CD4-positive, CD25-positive, alpha-beta regulatory T cell (primary cell): ENCODE measurements at regions not wholly inside any gene's neighbourhood (a gene's known extent, or its start where the extent isn't known, plus 50 kb on each side); places are given as distances from the start of the nearest gene placed in this dataset.

ENCODE experiments used
- ATAC-seq, 2 donors: fragments of 150-1000 bp; cut with Tn5 transposase; one replicate each; pipeline ENCODE4 v1.10.0; 2021; ENCODE audit warnings: low read depth in 2 of 2, moderate number of reproducible peaks in 2 of 2, moderate library complexity in 1 of 2
- DNase-seq, 3 donors: peaks; one replicate each; pipeline versions ENCODE4 v3.0.0 to v3.0.0-alpha.2; 2012 to 2022; ENCODE audit warnings: mixed read lengths in 1 of 3
- H3K27ac ChIP-seq: one replicate; pipeline ENCODE4 v1.7.0; 2013; ENCODE audit warnings: mild to moderate bottlenecking, low read length; ENCODE audit not compliant: insufficient read depth, poor library complexity, severe bottlenecking
- H3K27me3 ChIP-seq: one replicate; pipeline ENCODE4 v1.7.0; 2013; ENCODE audit warnings: low read length; ENCODE audit not compliant: control insufficient read depth, insufficient read depth
- H3K36me3 ChIP-seq: one replicate; pipeline ENCODE4 v1.7.0; 2013; ENCODE audit warnings: mild to moderate bottlenecking, low read length, moderate library complexity; ENCODE audit not compliant: control insufficient read depth, insufficient read depth
- H3K4me1 ChIP-seq: 2 replicates; pipeline ENCODE4 v1.7.0; 2013; ENCODE audit warnings: mild to moderate bottlenecking, low read length; ENCODE audit not compliant: insufficient read depth, control insufficient read depth, poor library complexity, severe bottlenecking
- H3K4me3 ChIP-seq: one replicate; pipeline ENCODE4 v1.7.0; 2013; ENCODE audit warnings: low read depth, mild to moderate bottlenecking, low read length, moderate library complexity
- H3K9me3 ChIP-seq, 2 experiments: 1 replicate in 1 of 2; 2 replicates in 1 of 2; pipeline ENCODE4 v1.7.0; 2013; ENCODE audit warnings: low read length in 2 of 2, mild to moderate bottlenecking in 1 of 2, moderate library complexity in 1 of 2; ENCODE audit not compliant: control insufficient read depth in 2 of 2
- H3K27ac Mint-ChIP-seq, 3 donors: one replicate each; pipeline ENCODE4 v1.8.0; 2020 to 2022; ENCODE audit warnings: mild to moderate bottlenecking in 3 of 3, mixed read lengths in 3 of 3, moderate library complexity in 2 of 3
- H3K27me3 Mint-ChIP-seq: one replicate; pipeline ENCODE4 v1.8.0; 2022; ENCODE audit warnings: mild to moderate bottlenecking, mixed read lengths
- H3K36me3 Mint-ChIP-seq: one replicate; pipeline ENCODE4 v1.8.0; 2020; ENCODE audit warnings: mixed read lengths
- H3K4me1 Mint-ChIP-seq, 4 donors: one replicate each; pipeline ENCODE4 v1.8.0; 2020 to 2022; ENCODE audit warnings: mixed read lengths in 4 of 4, mild to moderate bottlenecking in 1 of 4
- H3K4me3 Mint-ChIP-seq, 4 donors: one replicate each; pipeline ENCODE4 v1.8.0; 2020 to 2022; ENCODE audit warnings: mild to moderate bottlenecking in 4 of 4, mixed read lengths in 4 of 4, moderate library complexity in 3 of 4
- H3K9me3 Mint-ChIP-seq, 7 donors: one replicate each; pipeline ENCODE4 v1.8.0; 2020 to 2022; ENCODE audit warnings: mixed read lengths in 7 of 7, mild to moderate bottlenecking in 3 of 7, moderate library complexity in 2 of 7

DNA sequence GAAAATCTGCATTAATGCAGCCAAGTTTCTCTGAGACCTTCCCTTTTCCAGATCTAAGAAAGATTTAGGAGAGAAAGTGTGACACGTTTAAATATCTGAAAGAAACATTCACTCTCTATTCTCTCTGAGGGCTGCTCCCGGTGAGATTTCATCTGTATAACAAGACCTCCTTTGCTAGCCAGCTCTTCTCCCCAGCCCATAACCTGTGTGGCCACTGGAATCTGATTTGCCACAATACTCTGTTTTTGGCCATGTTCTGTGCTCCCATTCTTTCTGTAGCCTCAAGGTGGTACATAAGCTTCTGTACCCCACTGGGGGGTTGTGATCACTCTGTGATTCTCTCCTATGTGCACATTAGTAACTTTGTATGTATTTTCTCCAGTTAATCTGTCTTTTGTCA is 291.0 kb upstream of the SEMA6A start:
- no peaks in the 10 kb centered on the region for H3K36me3 ChIP-seq
- ATAC-seq, result no peak
- H3K9me3 Mint-ChIP-seq, result peaks cover 0 to 14% (median 4%) of the 10 kb centered on the region in 7 donors

GRCh38 chr5:116864838-116865190 is 290.2 kb upstream of the SEMA6A start:
- no peaks in the 10 kb centered on the region for H3K27me3 Mint-ChIP-seq
- ATAC-seq, result no peak
- H3K9me3 Mint-ChIP-seq, result peaks cover 0 to 10% (median 4%) of the 10 kb centered on the region in 7 donors
- H3K4me3 Mint-ChIP-seq, result no peak overlapping the region
- H3K9me3 ChIP-seq, result no peaks in the 10 kb centered on the region
- no peaks in the 10 kb centered on the region for H3K27me3 ChIP-seq
- H3K4me1 Mint-ChIP-seq, result no peaks in the 10 kb centered on the region
- H3K36me3 ChIP-seq, result no peaks in the 10 kb centered on the region
- no peak overlapping the region for H3K27ac ChIP-seq
- H3K36me3 Mint-ChIP-seq, result no peaks in the 10 kb centered on the region
- H3K4me3 ChIP-seq, result no peak overlapping the region
- H3K4me1 ChIP-seq, result no peaks in the 10 kb centered on the region
- no peak overlapping the region for H3K27ac Mint-ChIP-seq
- no peak for DNase-seq

More for the DNA sequence above, 291.0 kb upstream of the SEMA6A start:
- Histone ChIP-seq H3K27me3 (no peaks in the 10 kb centered on the region), H3K4me3 (no peak overlapping the region), H3K9me3 (no peaks in the 10 kb centered on the region), H3K27ac (no peak overlapping the region), H3K4me1 (no peaks in the 10 kb centered on the region)
- DNase-seq, result no peak
- no peaks in the 10 kb centered on the region for H3K36me3 Mint-ChIP-seq
- no peaks in the 10 kb centered on the region for H3K4me1 Mint-ChIP-seq
- H3K27ac Mint-ChIP-seq, result no peak overlapping the region
- no peak overlapping the region for H3K4me3 Mint-ChIP-seq
- no peaks in the 10 kb centered on the region for H3K27me3 Mint-ChIP-seq

- H3K27ac Mint-ChIP-seq, result no peak overlapping the region
- no peak overlapping the region for H3K4me3 ChIP-seq
- H3K4me1 ChIP-seq, result no peaks in the 10 kb centered on the region
- no peaks in the 10 kb centered on the region for H3K27me3 Mint-ChIP-seq
- no peaks in the 10 kb centered on the region for H3K36me3 ChIP-seq
- ATAC-seq (no peak), DNase-seq (no peak)
- no peak overlapping the region for H3K27ac ChIP-seq
- no peaks in the 10 kb centered on the region for H3K9me3 ChIP-seq
- no peaks in the 10 kb centered on the region for H3K27me3 ChIP-seq
- H3K9me3 Mint-ChIP-seq, result peaks cover 0 to 8% (median 4%) of the 10 kb centered on the region in 7 donors
- H3K4me1 Mint-ChIP-seq, result no peaks in the 10 kb centered on the region
- H3K36me3 Mint-ChIP-seq, result no peaks in the 10 kb centered on the region
- no peak overlapping the region for H3K4me3 Mint-ChIP-seq
Measured at GRCh38 chr5:116864157-116864837, 289.7 kb upstream of the SEMA6A start.

DNA sequence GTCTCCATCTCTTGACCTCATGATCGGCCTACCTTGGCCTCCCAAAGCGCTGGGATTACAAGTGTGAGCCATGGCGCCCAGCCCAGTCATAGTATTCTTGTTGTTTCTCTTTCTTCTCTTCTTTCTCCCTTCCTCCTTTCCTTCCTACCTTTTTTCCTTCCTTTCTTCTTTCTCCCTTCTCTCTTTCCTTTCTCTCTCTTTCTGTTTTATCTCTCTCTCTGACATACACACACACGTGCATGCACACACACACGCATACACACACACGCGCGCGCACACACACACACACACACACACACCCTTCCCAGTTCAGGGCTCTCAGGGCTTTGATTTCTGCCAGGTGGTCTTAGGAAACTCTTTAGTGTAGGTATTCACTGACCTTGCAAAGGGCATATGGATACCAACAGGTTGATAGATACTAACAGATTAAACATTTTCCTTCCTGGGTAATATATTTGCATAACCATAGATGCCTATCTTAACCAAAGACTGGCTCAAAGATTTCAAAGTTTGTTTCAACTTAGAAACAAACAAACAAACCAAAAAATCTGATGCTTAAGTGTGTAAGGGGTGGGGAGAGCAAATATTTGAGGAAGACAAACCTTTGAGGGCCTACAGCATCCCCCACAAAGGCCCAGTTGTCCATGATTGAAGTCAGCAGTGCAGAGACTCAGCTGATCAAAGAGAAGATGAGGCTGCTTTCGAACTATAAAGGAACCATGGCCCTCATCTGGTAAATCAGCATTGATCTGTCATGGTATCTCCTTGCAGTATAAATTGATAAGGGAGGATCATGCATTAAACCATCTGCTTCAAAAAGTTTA is 288.2 kb upstream of the SEMA6A start:
- no peak overlapping the region for H3K27ac Mint-ChIP-seq
- H3K4me1 Mint-ChIP-seq, result no peaks in the 10 kb centered on the region
- H3K27me3 Mint-ChIP-seq, result no peaks in the 10 kb centered on the region
- Histone ChIP-seq H3K27me3 (no peaks in the 10 kb centered on the region), H3K27ac (no peak overlapping the region), H3K4me1 (no peaks in the 10 kb centered on the region), H3K36me3 (no peaks in the 10 kb centered on the region), H3K9me3 (no peaks in the 10 kb centered on the region), H3K4me3 (no peak overlapping the region)
- ATAC-seq (no peak), DNase-seq (no peak)
- H3K4me3 Mint-ChIP-seq, result no peak overlapping the region
- no peaks in the 10 kb centered on the region for H3K36me3 Mint-ChIP-seq
- peaks cover 0 to 7% (median 4%) of the 10 kb centered on the region in 7 donors for H3K9me3 Mint-ChIP-seq

GRCh38 chr5:116861666-116862065 is 287.0 kb upstream of the SEMA6A start:
- H3K9me3 ChIP-seq, result no peaks in the 10 kb centered on the region
- Mint-ChIP-seq H3K36me3 (no peaks in the 10 kb centered on the region), H3K27me3 (no peaks in the 10 kb centered on the region), H3K4me1 (no peaks in the 10 kb centered on the region), H3K27ac (no peak overlapping the region), H3K9me3 (peaks cover 0 to 6% (median 4%) of the 10 kb centered on the region in 7 donors), H3K4me3 (no peak overlapping the region)
- H3K36me3 ChIP-seq, result no peaks in the 10 kb centered on the region
- ATAC-seq (no peak), DNase-seq (no peak)
- H3K4me1 ChIP-seq, result no peaks in the 10 kb centered on the region
- H3K4me3 ChIP-seq, result no peak overlapping the region
- no peak overlapping the region for H3K27ac ChIP-seq
- H3K27me3 ChIP-seq, result no peaks in the 10 kb centered on the region

DNA sequence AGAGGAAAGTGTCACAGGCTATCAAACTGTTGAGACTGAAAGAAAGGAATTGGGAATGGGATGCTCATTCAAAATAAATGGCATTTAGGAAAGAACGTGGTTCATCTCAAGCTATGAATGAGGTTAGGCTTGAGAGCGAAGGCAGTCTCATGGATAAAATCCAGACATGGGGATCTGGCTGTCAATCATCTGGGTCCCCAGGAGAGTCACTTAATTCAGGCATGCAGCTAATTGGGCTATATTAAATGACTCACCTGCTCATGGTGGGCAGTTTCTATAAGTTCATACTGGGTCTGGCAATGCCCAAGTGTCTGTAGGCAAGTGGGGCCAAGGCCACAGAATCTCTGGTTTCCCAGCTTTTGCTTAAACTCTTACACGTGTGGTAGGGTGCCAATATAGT is 286.5 kb upstream of the SEMA6A start:
- no peak overlapping the region for H3K27ac ChIP-seq
- H3K9me3 Mint-ChIP-seq, result peaks cover 0 to 6% (median 4%) of the 10 kb centered on the region in 7 donors
- H3K36me3 ChIP-seq, result no peaks in the 10 kb centered on the region
- H3K27ac Mint-ChIP-seq, result no peak overlapping the region
- H3K4me1 ChIP-seq, result no peaks in the 10 kb centered on the region
- no peaks in the 10 kb centered on the region for H3K27me3 ChIP-seq
- H3K4me3 Mint-ChIP-seq, result no peak overlapping the region
- H3K4me1 Mint-ChIP-seq, result no peaks in the 10 kb centered on the region
- no peaks in the 10 kb centered on the region for H3K9me3 ChIP-seq
- no peaks in the 10 kb centered on the region for H3K27me3 Mint-ChIP-seq
- H3K4me3 ChIP-seq, result no peak overlapping the region
- ATAC-seq (no peak), DNase-seq (no peak)
- no peaks in the 10 kb centered on the region for H3K36me3 Mint-ChIP-seq

- no peak overlapping the region for H3K27ac Mint-ChIP-seq
- no peak overlapping the region for H3K4me3 Mint-ChIP-seq
- DNase-seq (no peak), ATAC-seq (no peak)
- no peaks in the 10 kb centered on the region for H3K36me3 Mint-ChIP-seq
- no peaks in the 10 kb centered on the region for H3K4me1 Mint-ChIP-seq
- peaks cover 0 to 5% (median 3%) of the 10 kb centered on the region in 7 donors for H3K9me3 Mint-ChIP-seq
- Histone ChIP-seq H3K27ac (no peak overlapping the region), H3K36me3 (no peaks in the 10 kb centered on the region), H3K9me3 (no peaks in the 10 kb centered on the region), H3K27me3 (no peaks in the 10 kb centered on the region), H3K4me3 (no peak overlapping the region), H3K4me1 (no peaks in the 10 kb centered on the region)
- H3K27me3 Mint-ChIP-seq, result no peaks in the 10 kb centered on the region
Measured at GRCh38 chr5:116859666-116860320, 285.2 kb upstream of the SEMA6A start.
